ENCODE measurements at regions not wholly inside any gene's neighbourhood (a gene's known extent, or its start where the extent isn't known, plus 50 kb on each side); places are given as distances from the start of the nearest gene placed in this dataset.

DNA sequence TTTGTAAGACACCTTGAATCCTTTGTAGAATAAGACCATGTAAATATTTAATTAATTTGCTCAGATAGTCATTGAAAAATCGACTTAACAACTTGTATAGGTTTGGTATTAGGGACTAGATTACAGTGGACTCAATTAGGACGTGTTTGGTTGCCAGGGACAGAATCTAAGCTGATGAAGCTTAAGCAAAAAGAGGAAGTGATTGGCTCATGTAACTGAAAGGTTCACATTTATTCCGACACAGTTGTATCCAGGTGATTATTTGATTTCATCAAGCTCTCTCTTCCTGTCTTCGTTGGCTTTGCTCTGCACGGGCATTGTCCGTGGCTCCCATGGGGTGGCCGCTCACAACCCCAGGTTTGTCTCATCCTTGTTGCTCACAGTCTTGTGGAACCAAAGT lies 146.4 kb downstream of the C11orf91 start:
- TF ChIP-seq, protein P1, sequence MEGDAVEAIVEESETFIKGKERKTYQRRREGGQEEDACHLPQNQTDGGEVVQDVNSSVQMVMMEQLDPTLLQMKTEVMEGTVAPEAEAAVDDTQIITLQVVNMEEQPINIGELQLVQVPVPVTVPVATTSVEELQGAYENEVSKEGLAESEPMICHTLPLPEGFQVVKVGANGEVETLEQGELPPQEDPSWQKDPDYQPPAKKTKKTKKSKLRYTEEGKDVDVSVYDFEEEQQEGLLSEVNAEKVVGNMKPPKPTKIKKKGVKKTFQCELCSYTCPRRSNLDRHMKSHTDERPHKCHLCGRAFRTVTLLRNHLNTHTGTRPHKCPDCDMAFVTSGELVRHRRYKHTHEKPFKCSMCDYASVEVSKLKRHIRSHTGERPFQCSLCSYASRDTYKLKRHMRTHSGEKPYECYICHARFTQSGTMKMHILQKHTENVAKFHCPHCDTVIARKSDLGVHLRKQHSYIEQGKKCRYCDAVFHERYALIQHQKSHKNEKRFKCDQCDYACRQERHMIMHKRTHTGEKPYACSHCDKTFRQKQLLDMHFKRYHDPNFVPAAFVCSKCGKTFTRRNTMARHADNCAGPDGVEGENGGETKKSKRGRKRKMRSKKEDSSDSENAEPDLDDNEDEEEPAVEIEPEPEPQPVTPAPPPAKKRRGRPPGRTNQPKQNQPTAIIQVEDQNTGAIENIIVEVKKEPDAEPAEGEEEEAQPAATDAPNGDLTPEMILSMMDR (IDR thresholded peaks at IDR 0.05; ENCODE audit: low read depth, low read length): no peak
- no peak overlapping the region for H3K4me3 ChIP-seq (ENCODE audit: low read depth, low read length)
- in situ Hi-C loops (cut with HindIII; ENCODE audit: low sequenced_read_pairs): no loop called here
- DNase-seq (ENCODE audit: low read depth, low spot score): no peak

DNA sequence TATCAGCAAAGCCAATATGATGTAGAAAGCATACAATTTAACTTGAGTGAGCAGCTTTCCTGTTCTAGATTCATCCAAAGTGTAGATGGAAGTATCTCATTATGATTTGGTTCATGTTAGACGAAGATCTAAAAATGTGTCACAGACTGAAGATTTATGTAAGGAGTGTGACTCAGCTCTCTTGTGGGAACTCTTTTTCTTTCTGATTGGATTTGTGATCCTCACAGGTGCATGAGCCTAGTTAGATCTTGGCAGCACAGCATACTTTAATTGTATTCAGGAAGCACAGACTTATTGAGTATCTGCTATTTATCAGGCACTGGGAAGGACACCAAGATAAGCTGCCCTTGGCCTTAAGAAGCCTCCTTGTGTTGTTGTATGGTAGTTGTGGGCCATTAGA lies 147.1 kb downstream of the C11orf91 start:
- in situ Hi-C loops (cut with HindIII; ENCODE audit: low sequenced_read_pairs): no loop called here
- TF ChIP-seq, protein P1 (IDR thresholded peaks at IDR 0.05; ENCODE audit: low read depth, low read length): no peak
- DNase-seq (ENCODE audit: low read depth, low spot score): no peak
- no peak overlapping the region for H3K4me3 ChIP-seq (ENCODE audit: low read depth, low read length)

DNA sequence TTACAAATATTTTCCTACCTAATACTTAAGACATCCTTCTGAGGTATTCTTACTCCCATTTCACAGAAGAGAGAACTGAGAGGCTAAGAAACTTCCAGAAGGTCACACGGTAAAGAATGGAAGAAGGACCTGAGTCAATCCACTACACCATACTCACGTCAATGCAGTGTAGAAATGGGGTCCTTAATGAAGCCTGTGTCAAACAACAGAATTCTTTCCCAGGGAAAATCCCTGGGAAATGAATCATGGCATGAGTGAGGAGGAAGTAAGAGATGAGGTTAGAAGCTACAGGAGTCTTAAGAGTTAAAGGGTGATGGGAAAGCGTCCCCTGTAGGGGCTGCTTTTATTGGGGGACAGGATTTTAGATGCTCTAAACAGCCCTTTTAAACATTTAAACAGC lies 147.9 kb downstream of the C11orf91 start:
- H3K4me3 ChIP-seq (ENCODE audit: low read depth, low read length): no peak overlapping the region
- peak; percentile 23 for DNase-seq (ENCODE audit: low read depth, low spot score)
- in situ Hi-C loops (cut with HindIII; ENCODE audit: low sequenced_read_pairs): no loop called here
- TF ChIP-seq, protein P1 (IDR thresholded peaks at IDR 0.05; ENCODE audit: low read depth, low read length): no peak

DNA sequence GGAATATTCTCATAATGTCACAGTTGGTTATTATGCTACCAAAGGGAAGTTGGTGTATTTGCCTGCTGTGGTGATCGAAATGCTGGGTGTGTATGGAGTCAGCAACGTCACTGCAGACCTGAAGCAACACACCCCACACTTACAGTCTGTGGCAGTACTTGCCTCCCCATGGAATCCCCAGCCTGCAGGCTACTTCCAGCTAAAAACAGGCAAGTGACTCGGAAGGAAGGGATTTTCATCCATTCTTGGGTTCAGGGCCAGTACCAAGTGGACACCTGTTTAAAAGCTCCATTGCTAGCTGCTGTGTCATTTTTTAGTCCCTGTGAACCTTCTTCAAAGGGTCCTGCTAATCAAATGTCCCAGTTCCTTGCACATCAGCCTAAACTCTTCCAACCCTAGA lies 149.6 kb downstream of the C11orf91 start:
- DNase-seq (ENCODE audit: low read depth, low spot score): no peak
- H3K4me3 ChIP-seq (ENCODE audit: low read depth, low read length): no peak overlapping the region
- TF ChIP-seq, protein P1 (IDR thresholded peaks at IDR 0.05; ENCODE audit: low read depth, low read length): no peak
- in situ Hi-C loops (cut with HindIII; ENCODE audit: low sequenced_read_pairs): no loop called here

DNA sequence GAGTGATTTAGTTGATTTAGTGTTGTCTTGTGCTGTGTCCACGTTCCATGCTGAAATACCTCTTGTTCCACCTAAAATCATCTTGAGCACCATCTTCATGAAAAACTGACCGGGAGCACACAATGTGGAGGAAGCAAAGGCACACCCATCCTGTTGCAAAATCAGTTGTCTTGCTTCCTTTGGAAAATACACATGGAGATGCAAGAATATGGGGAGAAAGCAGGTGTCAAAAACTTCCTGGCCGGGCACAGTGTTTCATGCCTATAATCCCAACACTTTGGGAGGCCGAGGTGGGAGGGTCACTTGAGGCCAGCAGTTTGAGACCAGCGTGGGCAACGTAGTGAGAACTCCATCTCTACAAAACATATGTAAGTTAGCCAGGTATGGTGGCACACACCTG lies 151.1 kb downstream of the C11orf91 start:
- no peak overlapping the region for H3K4me3 ChIP-seq (ENCODE audit: low read depth, low read length)
- TF ChIP-seq, protein P1 (IDR thresholded peaks at IDR 0.05; ENCODE audit: low read depth, low read length): no peak
- DNase-seq (ENCODE audit: low read depth, low spot score): no peak
- in situ Hi-C loops (cut with HindIII; ENCODE audit: low sequenced_read_pairs): no loop called here

DNA sequence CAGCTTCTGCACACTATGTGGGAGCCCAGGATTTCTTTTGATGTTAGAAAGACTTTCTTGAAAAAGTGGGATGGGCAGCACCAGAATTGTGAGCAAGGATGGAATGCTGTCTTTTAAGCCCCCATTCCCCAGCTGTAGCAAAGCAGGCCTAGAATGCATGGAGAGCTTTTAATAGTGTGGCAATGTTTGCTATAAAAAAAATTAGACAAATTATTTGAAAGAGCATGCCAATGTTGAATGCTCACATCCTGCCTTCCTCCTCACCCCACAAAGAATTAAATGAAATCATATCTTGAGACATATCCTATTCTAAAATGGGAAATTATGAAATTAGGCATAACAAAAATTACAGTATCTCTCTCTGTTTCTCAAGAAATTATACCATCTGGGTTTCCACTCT lies 154.7 kb downstream of the C11orf91 start:
- TF ChIP-seq, protein P1 (IDR thresholded peaks at IDR 0.05; ENCODE audit: low read depth, low read length): no peak
- H3K4me3 ChIP-seq (ENCODE audit: low read depth, low read length): no peak overlapping the region
- in situ Hi-C loops (cut with HindIII; ENCODE audit: low sequenced_read_pairs): no loop called here
- no peak for DNase-seq (ENCODE audit: low read depth, low spot score)
